ENCODE measurements at regions not wholly inside any gene's neighbourhood (a gene's known extent, or its start where the extent isn't known, plus 50 kb on each side); places are given as distances from the start of the nearest gene placed in this dataset.

DNA sequence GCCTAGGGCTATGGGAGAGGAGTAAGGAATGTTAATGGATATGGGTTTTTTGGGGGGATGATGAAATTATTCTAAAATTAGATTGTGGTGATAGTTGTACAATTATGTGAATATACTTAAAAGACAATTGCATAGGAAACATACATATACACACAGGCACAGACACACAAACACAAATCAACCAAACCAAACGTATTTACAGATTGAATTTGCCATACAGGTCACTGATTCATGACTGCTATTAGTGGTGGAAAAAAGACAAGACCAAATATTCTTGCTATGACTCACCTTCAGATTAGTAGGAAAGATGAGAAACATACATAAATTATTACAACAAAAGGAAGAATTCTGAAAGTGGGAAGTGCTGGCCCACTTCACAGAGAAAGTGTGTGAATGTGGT lies 85.3 kb downstream of the C3orf38 start:
- Histone ChIP-seq H3K27me3 (no peaks in the 10 kb centered on the region), H3K4me3 (no peak overlapping the region), H3K27ac (no peak overlapping the region), H3K36me3 (no peaks in the 10 kb centered on the region), H3K4me1 (no peaks in the 10 kb centered on the region), H3K9me3 (no peaks in the 10 kb centered on the region)
- TF ChIP-seq, protein P1, sequence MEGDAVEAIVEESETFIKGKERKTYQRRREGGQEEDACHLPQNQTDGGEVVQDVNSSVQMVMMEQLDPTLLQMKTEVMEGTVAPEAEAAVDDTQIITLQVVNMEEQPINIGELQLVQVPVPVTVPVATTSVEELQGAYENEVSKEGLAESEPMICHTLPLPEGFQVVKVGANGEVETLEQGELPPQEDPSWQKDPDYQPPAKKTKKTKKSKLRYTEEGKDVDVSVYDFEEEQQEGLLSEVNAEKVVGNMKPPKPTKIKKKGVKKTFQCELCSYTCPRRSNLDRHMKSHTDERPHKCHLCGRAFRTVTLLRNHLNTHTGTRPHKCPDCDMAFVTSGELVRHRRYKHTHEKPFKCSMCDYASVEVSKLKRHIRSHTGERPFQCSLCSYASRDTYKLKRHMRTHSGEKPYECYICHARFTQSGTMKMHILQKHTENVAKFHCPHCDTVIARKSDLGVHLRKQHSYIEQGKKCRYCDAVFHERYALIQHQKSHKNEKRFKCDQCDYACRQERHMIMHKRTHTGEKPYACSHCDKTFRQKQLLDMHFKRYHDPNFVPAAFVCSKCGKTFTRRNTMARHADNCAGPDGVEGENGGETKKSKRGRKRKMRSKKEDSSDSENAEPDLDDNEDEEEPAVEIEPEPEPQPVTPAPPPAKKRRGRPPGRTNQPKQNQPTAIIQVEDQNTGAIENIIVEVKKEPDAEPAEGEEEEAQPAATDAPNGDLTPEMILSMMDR (IDR thresholded peaks at IDR 0.05): no peak
- TF ChIP-seq POLR2A (IDR thresholded peaks at IDR 0.05): no peak
- DNase-seq: no peak

DNA sequence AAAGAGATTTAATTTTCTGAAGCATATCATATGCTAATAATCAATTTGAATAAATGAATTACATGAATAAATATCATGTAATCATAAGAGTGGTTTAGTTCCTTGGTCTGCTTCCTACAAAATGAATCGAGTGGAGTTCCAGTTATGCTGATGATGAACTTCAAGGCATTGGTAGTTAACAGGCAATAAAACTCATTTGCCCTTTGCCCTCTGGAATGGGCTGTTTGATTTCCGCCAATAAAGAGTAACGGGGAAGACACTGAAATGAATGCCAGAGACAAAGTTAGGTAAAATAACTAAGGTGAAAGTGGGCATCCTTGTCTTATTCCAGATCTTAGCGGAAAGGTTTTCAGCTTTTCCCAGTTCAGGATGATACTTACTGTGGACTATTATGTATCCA lies 90.1 kb downstream of the C3orf38 start:
- Histone ChIP-seq H3K36me3 (no peaks in the 10 kb centered on the region), H3K4me1 (no peaks in the 10 kb centered on the region), H3K4me3 (no peak overlapping the region), H3K27ac (no peak overlapping the region), H3K9me3 (no peaks in the 10 kb centered on the region), H3K27me3 (no peaks in the 10 kb centered on the region)
- DNase-seq: peak in 1 of 3 donors; percentile 58
- TF ChIP-seq, protein P1 (IDR thresholded peaks at IDR 0.05): no peak
- TF ChIP-seq POLR2A (IDR thresholded peaks at IDR 0.05): no peak

DNA sequence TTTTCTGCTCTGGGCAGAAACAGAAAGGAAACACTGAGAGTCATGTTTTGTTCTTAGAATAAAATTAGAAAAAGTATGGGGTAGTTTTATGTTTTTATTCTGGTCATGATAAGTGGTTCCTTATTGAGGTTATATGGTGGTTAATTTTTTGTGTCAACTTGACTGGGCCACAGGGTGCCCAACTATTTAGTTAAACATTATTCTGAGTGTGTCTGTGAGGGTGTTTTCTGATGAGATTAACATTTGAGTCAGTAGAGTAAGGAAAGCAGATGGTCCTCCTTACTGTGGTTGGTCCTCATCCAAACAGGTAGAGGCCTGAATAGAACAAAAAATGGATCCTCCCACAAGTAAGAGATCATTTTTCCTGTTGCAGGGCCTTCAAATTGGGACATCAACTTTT lies 98.9 kb downstream of the C3orf38 start:
- Histone ChIP-seq H3K4me1 (no peaks in the 10 kb centered on the region), H3K27ac (no peak overlapping the region), H3K4me3 (no peak overlapping the region), H3K27me3 (no peaks in the 10 kb centered on the region), H3K9me3 (no peaks in the 10 kb centered on the region), H3K36me3 (no peaks in the 10 kb centered on the region)
- TF ChIP-seq POLR2A (IDR thresholded peaks at IDR 0.05): no peak
- TF ChIP-seq, protein P1 (IDR thresholded peaks at IDR 0.05): no peak
- DNase-seq: no peak

DNA sequence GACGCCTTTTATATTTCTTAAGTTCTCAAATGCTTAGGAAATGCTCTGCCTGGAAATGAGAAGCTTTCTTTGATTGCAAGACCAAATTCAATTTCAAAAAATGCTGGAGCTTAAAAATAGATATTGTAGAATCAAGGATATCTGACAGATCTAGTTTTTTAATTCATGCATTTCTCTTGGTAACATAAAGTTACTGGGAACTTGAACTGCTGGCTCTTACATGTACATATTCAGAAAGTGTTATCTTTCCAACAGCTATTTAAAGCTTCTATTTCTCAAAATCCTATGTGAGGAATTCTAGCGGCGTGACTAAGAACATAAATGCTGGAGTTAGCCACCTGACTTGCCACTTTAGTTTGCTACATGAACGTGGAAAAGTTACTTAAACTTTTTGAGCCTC lies 109.3 kb downstream of the C3orf38 start:
- H3K27me3 ChIP-seq: no peaks in the 10 kb centered on the region
- peaks cover 0 to 5% (median 0%) of the 10 kb centered on the region in 4 donors for H3K4me1 ChIP-seq
- no peaks in the 10 kb centered on the region for H3K36me3 ChIP-seq
- no peak overlapping the region for H3K4me3 ChIP-seq
- H3K27ac ChIP-seq: no peak overlapping the region
- DNase-seq: no peak
- TF ChIP-seq POLR2A (IDR thresholded peaks at IDR 0.05): no peak
- TF ChIP-seq, protein P1 (IDR thresholded peaks at IDR 0.05): no peak
- no peaks in the 10 kb centered on the region for H3K9me3 ChIP-seq

DNA sequence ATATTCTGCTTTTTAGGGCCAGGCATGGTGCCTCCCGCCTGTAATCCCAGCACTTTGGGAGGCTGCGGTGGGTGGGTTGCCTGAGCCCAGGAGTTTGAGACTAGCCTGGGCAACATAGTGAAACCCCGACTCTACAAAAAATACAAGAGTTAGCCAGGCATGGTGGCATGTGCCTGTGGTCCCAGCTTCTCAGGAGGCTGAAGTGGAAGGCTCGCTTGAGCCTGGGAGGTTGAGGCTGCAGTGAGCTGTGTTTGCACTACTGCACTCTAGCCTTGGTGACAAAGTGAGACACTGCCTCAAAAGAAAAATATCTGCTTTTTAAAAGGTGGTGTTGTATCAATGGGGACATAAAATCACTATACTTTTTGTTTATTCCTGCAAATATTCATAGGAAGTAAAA lies 112.8 kb downstream of the C3orf38 start:
- DNase-seq: no peak
- Histone ChIP-seq H3K36me3 (no peaks in the 10 kb centered on the region), H3K27me3 (no peaks in the 10 kb centered on the region), H3K4me3 (no peak overlapping the region), H3K9me3 (no peaks in the 10 kb centered on the region), H3K4me1 (peaks cover 0 to 5% (median 0%) of the 10 kb centered on the region in 4 donors), H3K27ac (no peak overlapping the region)
- TF ChIP-seq, protein P1 (IDR thresholded peaks at IDR 0.05): no peak
- no peak for TF ChIP-seq POLR2A (IDR thresholded peaks at IDR 0.05)
